T-helper 2 cell (primary cell): ENCODE measurements at regions not wholly inside any gene's neighbourhood (a gene's known extent, or its start where the extent isn't known, plus 50 kb on each side); places are given as distances from the start of the nearest gene placed in this dataset.
"Not testable (repeated sequence)": the region's sequence is repeated elsewhere in the genome, so short reads cannot be mapped to it uniquely, and the experiment has no call there.

Experiments used
- DNase-seq, 5 experiments: peaks; one replicate each; pipeline versions ENCODE4 v3.0.0 to v3.0.0-alpha.2; 2012 to 2022

GRCh38 chr2:62326735-62327134, 130.8 kb downstream of the B3GNT2 start:
- DNase-seq = no peak

- no peak for DNase-seq
These were observed 129.5 kb downstream of the B3GNT2 start for GRCh38 chr2:62325398-62325797.

- DNase-seq = no peak
These were observed 125.7 kb downstream of the B3GNT2 start for GRCh38 chr2:62321380-62322289.

GRCh38 chr2:62320657-62321357, 124.9 kb downstream of the B3GNT2 start:
- DNase-seq = no peak

- DNase-seq = not testable (repeated sequence)
These were observed 124.2 kb downstream of the B3GNT2 start for GRCh38 chr2:62320137-62320536.

- no peak for DNase-seq
These were observed 123.2 kb downstream of the B3GNT2 start for GRCh38 chr2:62319070-62319469.

- DNase-seq = no peak
These were observed 119.6 kb downstream of the B3GNT2 start for GRCh38 chr2:62315476-62315875.

GRCh38 chr2:62314291-62314690, 118.4 kb downstream of the B3GNT2 start:
- no peak for DNase-seq

- peak in 2 of 5 experiments; percentile 71 to 74 for DNase-seq
These were observed 117.7 kb downstream of the B3GNT2 start for GRCh38 chr2:62313449-62314227.

GRCh38 chr2:62309465-62310091, 113.7 kb downstream of the B3GNT2 start:
- DNase-seq = peak in 2 of 5 experiments; percentile 41 to 73

GRCh38 chr2:62309081-62309464, 113.2 kb downstream of the B3GNT2 start:
- DNase-seq = no peak

GRCh38 chr2:62307469-62308389, 111.8 kb downstream of the B3GNT2 start:
- no peak for DNase-seq

GRCh38 chr2:62306751-62307468, 111.0 kb downstream of the B3GNT2 start:
- DNase-seq = peak in 4 of 5 experiments; percentile 10 to 73 (median 35)

GRCh38 chr2:62305421-62306176, 109.7 kb downstream of the B3GNT2 start:
- DNase-seq = peak in 3 of 5 experiments; percentile 12 to 54 (median 47)

- peak in 3 of 5 experiments; percentile 21 to 59 (median 42) for DNase-seq
These were observed 108.8 kb downstream of the B3GNT2 start for GRCh38 chr2:62304429-62305417.

GRCh38 chr2:62303788-62304187, 107.9 kb downstream of the B3GNT2 start:
- no peak for DNase-seq

- DNase-seq = peak in 1 of 5 experiments; percentile 46
These were observed 106.9 kb downstream of the B3GNT2 start for GRCh38 chr2:62302631-62303435.

- DNase-seq = no peak
These were observed 105.0 kb downstream of the B3GNT2 start for GRCh38 chr2:62300925-62301324.
